SHP77 (cell line): ENCODE measurements at regions not wholly inside any gene's neighbourhood (a gene's known extent, or its start where the extent isn't known, plus 50 kb on each side); places are given as distances from the start of the nearest gene placed in this dataset.
"Not testable (repeated sequence)": the region's sequence is repeated elsewhere in the genome, so short reads cannot be mapped to it uniquely, and the experiment has no call there.

Source experiments
- DNase-seq, 2 experiments: peaks; one replicate each; lab custom pipeline; 2025; lab: John Stamatoyannopoulos, UW

- DNase-seq, result no peak
Observed at GRCh38 chr2:186299610-186300009, 186.4 kb upstream of the ZC3H15 start.

GRCh38 chr2:186302263-186302662 is 183.8 kb upstream of the ZC3H15 start:
- no peak for DNase-seq

DNA sequence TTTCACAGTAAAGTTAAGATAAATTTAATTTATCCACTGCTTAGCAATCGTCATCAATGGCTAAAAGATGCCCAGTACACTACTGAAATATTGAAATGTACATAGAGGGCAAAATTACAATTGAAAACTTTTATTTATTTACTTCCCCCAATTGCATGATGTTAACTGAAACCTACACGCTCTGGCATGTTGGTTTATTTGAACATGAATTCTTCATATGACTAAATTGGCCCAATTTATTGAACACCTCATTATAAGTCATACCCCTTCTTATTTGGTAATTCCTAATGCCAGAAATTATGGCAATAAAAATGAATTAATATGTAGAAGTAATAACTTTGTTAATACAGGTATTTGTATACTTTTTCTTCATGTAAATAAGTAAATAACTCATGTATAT is 183.0 kb upstream of the ZC3H15 start:
- DNase-seq, result no peak

DNA sequence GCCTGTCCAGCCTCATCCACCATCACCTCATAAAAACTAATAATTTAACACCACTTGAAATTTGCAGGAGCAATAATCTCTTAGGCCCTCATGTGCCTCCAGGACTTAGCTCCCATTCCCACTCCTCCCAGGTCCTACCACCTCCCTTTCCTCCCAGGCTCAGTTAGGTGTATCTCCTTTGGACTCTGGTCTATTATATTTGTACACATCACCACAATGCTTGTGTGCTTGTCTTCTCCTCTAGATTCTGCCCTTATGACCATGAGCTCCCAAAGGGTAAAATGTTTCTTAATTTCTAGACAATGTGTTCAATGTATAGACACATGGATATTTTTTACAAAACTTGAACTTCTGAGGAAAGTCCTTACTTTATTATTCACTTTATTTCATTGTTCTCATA is 182.0 kb upstream of the ZC3H15 start:
- DNase-seq, result no peak

- DNase-seq, result no peak
Observed at GRCh38 chr2:186306754-186307153, 179.3 kb upstream of the ZC3H15 start.

DNA sequence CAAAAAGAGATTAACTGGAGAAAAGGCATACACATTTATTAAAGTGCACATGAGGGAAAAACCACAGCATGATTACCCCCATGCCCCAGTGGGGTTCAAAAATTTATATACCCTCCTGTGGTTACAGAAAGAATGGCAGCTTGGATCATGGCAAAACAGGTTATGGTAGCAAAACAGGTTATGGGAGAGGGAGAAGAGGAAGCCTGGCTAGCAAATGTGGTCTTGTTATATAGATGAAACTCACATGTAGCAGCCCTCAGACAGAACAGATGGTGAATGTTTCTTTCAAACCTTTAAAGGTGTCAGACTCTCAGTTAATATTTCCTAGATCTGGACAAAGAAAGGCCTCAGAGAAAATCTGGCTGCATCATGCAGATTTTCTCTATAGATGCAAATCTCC is 178.2 kb upstream of the ZC3H15 start:
- no peak for DNase-seq

GRCh38 chr2:186308347-186308746 is 177.7 kb upstream of the ZC3H15 start:
- DNase-seq, result no peak

DNA sequence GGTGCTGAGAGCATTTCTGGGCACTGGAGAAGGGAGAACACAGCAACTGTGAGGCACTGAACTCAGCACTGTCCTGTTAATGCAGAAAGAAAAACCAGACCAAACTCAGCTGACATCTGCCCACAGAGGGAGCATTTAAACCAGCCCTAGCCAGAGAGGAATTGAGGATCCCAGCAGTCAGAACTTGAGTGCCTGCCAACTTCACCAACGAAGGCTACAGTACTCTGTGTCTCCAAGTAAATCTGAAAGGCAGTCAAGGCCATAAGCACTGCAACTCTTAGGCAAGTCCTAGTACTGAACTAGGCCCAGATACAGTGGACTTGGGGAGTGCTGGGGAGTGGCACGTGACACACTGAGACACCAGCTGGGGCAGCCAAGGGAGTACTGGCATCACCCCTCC is 176.2 kb upstream of the ZC3H15 start:
- DNase-seq, result no peak

DNA sequence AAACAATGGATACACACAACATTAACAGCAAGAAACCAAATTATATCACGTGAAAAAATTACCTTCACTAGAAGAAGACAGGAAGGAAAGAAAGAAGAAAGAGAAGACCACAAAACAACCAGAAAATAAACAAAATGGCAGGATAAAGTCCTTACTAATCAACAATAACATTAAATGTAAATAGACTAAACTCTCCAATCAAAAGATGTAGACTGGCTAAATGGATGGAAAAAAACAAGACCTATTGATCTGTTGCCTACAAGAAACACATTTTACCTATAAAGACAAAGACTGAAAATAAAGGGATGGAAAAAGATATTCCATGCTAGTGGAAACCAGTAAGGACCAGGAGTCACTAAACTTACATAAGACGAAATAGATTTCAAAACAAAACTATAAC is 167.0 kb upstream of the ZC3H15 start:
- DNase-seq, result no peak

DNA sequence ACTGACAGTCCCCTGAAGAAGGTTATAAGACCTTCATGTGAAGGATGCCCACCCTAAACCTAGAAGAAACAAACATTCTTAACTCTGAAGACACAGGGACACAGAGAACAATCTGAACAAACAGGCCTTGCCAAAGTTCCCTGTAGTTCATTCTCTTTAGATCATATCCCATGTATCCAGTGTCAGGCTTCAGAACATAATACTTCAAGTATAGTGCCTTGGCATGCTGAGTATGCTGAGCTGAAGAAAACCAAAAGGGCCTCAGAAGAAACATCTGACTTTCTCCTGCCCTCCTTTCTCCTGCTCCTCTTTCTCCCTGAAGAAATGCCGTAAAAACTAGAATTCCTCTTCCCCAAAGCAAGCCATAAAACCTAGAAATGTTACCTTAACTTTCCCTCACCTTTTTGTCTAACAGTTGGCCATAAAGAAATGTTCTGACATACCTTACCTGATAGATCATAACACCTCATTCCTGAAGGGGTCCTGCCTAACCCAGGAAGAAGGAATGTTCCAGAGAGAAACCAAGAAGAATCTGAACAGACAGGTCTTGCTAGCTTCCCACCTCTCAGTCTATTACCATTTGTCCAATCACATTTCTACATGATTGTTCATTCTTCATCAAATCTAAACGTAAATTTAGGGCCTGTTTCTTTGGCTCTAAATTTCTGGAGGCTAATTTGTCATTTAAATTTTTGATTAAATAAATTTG is 160.1 kb upstream of the ZC3H15 start:
- DNase-seq, result no peak

GRCh38 chr2:186327251-186327868 is 158.7 kb upstream of the ZC3H15 start:
- DNase-seq, result no peak

GRCh38 chr2:186328838-186329237 is 157.2 kb upstream of the ZC3H15 start:
- no peak for DNase-seq

- DNase-seq, result no peak
Observed at GRCh38 chr2:186330050-186330449, 156.0 kb upstream of the ZC3H15 start.

DNA sequence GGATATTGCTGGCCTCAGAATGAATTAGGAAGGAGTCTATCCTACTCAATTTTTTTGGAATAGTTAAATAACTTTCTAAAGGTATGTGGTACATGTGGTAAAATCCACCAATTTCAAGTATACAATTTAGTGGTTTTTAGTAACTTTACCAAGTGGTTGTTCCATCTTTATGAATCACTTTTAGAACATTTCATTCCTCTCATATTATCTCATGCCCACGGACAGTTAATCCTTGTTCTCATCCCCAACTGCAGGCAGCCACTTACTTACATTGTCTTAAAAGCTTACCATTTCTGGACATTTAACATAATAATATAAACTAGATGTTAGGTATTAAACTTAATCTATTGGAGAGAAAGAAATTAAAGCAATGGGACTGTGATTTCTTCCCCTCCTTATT is 146.3 kb upstream of the ZC3H15 start:
- no peak for DNase-seq

DNA sequence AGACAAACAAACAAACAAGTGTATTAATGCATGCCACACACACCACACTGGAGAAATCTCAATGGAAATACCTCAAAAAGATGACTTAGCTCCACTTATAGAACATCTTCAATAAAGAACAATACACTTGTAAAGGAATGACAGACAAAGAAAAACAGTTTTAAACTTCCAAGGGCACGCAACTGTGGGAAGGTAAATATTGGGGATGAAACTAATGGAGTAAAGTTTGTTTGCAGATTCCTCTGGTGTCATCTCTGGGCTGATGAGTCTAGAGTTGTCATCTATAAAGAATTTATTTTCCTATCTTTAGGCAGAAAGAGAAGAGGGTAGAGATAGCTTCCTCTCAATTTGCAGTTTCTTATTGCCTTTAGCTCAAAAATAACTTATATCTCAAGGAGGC is 144.0 kb upstream of the ZC3H15 start:
- no peak for DNase-seq

GRCh38 chr2:186345745-186346144 is 140.3 kb upstream of the ZC3H15 start:
- no peak for DNase-seq

DNA sequence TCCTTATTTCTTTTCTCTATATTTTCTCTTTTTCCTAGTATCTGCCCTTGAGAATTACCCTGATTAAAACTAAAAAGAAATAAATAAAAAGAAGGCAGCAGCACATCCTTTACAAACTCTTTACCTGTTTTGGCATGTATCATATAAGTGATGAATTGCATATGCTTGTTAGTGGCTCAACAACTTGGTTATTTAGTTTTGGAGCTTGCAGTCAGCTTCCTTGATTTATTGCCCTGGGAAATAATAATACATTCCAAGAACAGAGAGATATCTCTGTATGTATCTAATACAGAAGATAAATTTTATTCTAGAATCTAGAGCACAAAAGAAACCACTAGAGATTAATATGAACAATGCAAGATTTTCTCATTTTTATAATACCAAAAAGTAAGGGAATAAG is 139.8 kb upstream of the ZC3H15 start:
- DNase-seq, result no peak

GRCh38 chr2:186347472-186347871 is 138.6 kb upstream of the ZC3H15 start:
- no peak for DNase-seq

GRCh38 chr2:186348200-186348599 is 137.9 kb upstream of the ZC3H15 start:
- no peak for DNase-seq

GRCh38 chr2:186349508-186349907 is 136.6 kb upstream of the ZC3H15 start:
- DNase-seq, result no peak

GRCh38 chr2:186354160-186354559 is 131.9 kb upstream of the ZC3H15 start:
- DNase-seq, result not testable (repeated sequence)

GRCh38 chr2:186365406-186365805 is 120.7 kb upstream of the ZC3H15 start:
- no peak for DNase-seq

- no peak for DNase-seq
Observed at GRCh38 chr2:186379052-186379451, 107.0 kb upstream of the ZC3H15 start.

GRCh38 chr2:186380805-186381204 is 105.3 kb upstream of the ZC3H15 start:
- DNase-seq, result no peak
